ENCODE measurements at regions not wholly inside any gene's neighbourhood (a gene's known extent, or its start where the extent isn't known, plus 50 kb on each side); places are given as distances from the start of the nearest gene placed in this dataset.

- no peak for TF ChIP-seq POLR2A (IDR thresholded peaks at IDR 0.05)
- TF ChIP-seq EP300 (IDR thresholded peaks at IDR 0.05), result no peak
- TF ChIP-seq, protein P1, sequence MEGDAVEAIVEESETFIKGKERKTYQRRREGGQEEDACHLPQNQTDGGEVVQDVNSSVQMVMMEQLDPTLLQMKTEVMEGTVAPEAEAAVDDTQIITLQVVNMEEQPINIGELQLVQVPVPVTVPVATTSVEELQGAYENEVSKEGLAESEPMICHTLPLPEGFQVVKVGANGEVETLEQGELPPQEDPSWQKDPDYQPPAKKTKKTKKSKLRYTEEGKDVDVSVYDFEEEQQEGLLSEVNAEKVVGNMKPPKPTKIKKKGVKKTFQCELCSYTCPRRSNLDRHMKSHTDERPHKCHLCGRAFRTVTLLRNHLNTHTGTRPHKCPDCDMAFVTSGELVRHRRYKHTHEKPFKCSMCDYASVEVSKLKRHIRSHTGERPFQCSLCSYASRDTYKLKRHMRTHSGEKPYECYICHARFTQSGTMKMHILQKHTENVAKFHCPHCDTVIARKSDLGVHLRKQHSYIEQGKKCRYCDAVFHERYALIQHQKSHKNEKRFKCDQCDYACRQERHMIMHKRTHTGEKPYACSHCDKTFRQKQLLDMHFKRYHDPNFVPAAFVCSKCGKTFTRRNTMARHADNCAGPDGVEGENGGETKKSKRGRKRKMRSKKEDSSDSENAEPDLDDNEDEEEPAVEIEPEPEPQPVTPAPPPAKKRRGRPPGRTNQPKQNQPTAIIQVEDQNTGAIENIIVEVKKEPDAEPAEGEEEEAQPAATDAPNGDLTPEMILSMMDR (IDR thresholded peaks at IDR 0.05), result no peak
Observed at GRCh38 chr4:124104628-124105027, 607.9 kb downstream of the ANKRD50 start.

Measured in sigmoid colon (tissue), 4 donors.